ENCODE measurements at regions not wholly inside any gene's neighbourhood (a gene's known extent, or its start where the extent isn't known, plus 50 kb on each side); places are given as distances from the start of the nearest gene placed in this dataset.
"Not testable (repeated sequence)": the region's sequence is repeated elsewhere in the genome, so short reads cannot be mapped to it uniquely, and the experiment has no call there.

DNA sequence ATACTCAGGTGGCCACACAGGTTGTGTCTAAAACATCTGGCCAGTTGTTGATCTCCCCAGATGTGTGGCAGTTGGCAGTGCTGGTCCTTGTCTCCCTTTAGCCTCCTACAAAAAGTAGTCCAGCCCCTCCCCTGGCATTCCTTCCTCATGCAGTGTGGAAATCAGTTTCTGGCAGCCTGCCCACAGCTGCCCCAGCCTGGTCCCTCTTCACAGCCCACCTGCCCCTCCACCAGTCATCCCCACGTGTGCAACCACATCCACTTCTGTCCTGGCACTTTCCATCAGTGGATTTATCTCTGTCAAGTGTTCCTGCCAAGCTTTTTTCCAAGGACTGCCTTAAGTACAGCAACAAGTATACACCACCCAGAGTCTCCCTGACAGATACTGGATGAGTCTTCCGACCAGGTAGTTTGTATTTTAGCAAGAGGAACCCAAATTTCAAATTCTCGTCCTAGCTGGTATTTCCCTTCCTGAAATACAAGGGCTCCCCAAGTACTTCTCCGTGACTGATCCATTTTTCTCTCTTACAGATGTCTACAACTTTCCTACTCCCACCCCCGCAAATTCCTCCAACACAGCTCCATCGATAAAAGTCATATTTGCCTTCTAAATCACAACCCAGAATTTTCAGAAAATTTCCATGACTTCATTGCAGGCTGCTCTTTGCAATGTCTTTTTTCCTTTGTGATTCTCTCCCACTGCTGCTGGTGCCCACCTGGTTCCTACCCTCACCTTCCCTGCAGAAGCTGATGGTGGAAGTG, 313.5 kb downstream of the FOXO1 start:
- ChIA-PET CTCF (ENCODE audit: unreplicated experiment) (no interaction called here), POLR2A (interaction anchor here (0.9 kb wide), 1 partner anchor 59 kb away, joined by 3 read pairs; no protein-coding TSS in a partner anchor)
- Histone ChIP-seq H3K27ac (ENCODE audit: low read depth, low read length, poor library complexity, severe bottlenecking) (no peak overlapping the region), H3K9me2 (ENCODE audit: insufficient read depth, low read length) (no peaks in the 10 kb centered on the region), H2AFZ (ENCODE audit: low read length) (no peak overlapping the region), H4K20me1 (ENCODE audit: insufficient read depth, low read length) (no peaks in the 10 kb centered on the region), H3K9me3 (ENCODE audit: low read length) (no peaks in the 10 kb centered on the region), H3K4me3 (ENCODE audit: low read depth, low read length, poor library complexity, severe bottlenecking) (no peak overlapping the region), H3K4me1 (ENCODE audit: insufficient read depth, low read length, poor library complexity, severe bottlenecking) (no peaks in the 10 kb centered on the region), H3K4me2 (ENCODE audit: low read length) (no peak overlapping the region), H3K79me2 (ENCODE audit: insufficient read depth, low read depth, low read length) (no peaks in the 10 kb centered on the region), H3K36me3 (ENCODE audit: insufficient read depth, low read length) (no peaks in the 10 kb centered on the region)
- TF ChIP-seq, protein P1, sequence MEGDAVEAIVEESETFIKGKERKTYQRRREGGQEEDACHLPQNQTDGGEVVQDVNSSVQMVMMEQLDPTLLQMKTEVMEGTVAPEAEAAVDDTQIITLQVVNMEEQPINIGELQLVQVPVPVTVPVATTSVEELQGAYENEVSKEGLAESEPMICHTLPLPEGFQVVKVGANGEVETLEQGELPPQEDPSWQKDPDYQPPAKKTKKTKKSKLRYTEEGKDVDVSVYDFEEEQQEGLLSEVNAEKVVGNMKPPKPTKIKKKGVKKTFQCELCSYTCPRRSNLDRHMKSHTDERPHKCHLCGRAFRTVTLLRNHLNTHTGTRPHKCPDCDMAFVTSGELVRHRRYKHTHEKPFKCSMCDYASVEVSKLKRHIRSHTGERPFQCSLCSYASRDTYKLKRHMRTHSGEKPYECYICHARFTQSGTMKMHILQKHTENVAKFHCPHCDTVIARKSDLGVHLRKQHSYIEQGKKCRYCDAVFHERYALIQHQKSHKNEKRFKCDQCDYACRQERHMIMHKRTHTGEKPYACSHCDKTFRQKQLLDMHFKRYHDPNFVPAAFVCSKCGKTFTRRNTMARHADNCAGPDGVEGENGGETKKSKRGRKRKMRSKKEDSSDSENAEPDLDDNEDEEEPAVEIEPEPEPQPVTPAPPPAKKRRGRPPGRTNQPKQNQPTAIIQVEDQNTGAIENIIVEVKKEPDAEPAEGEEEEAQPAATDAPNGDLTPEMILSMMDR (conservative IDR thresholded peaks at IDR 0.05; ENCODE audit: low read length), result no peak
- no peak for TF ChIP-seq EZH2phosphoT487 (IDR thresholded peaks at IDR 0.05; ENCODE audit: borderline replicate concordance, low read depth, low read length)
- no TSS peak for BruUV-seq (replicated peaks)
- intact Hi-C loops (cut with micrococcal nuclease; ENCODE audit: unreplicated experiment), result no loop called here
- DNase-seq (ENCODE audit: low spot score), result no peak

DNA sequence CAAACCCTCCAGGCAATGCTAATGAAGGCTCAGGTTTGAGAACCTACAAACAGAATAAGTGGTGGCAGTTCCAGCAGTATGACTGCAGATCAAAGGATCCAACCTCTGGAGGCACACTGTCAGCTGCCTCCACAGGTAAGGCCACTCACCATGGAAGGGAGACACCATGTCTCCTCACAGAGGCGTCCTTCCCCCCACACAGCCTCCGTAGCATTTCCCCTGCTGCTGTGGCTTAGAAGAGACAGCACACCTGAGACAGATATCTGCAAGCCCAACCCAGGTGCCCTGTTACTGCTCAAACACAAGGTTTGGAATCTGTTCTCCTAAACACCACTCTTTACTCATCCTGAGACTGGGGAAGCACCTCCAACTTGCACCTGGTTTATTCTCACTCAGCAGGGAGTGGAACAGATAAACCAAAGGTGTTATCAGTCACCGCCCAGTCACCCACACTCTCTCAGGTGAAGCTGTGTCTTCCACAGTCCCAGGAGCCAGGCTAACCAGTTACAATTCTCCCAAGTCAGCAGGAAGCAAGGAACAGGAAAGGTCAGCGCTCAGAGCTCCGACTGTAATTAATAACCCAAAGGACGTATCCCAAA, 311.2 kb downstream of the FOXO1 start:
- Histone ChIP-seq H3K9me2 (ENCODE audit: insufficient read depth, low read length) (no peaks in the 10 kb centered on the region), H3K36me3 (ENCODE audit: insufficient read depth, low read length) (no peaks in the 10 kb centered on the region), H2AFZ (ENCODE audit: low read length) (no peak overlapping the region), H4K20me1 (ENCODE audit: insufficient read depth, low read length) (no peaks in the 10 kb centered on the region), H3K4me2 (ENCODE audit: low read length) (no peak overlapping the region), H3K27ac (ENCODE audit: low read depth, low read length, poor library complexity, severe bottlenecking) (no peak overlapping the region), H3K4me3 (ENCODE audit: low read depth, low read length, poor library complexity, severe bottlenecking) (no peak overlapping the region), H3K79me2 (ENCODE audit: insufficient read depth, low read depth, low read length) (no peaks in the 10 kb centered on the region), H3K9me3 (ENCODE audit: low read length) (no peaks in the 10 kb centered on the region), H3K4me1 (ENCODE audit: insufficient read depth, low read length, poor library complexity, severe bottlenecking) (no peaks in the 10 kb centered on the region)
- ChIA-PET CTCF (ENCODE audit: unreplicated experiment) (no interaction called here), POLR2A (no interaction called here)
- no TSS peak for BruUV-seq (replicated peaks)
- DNase-seq (ENCODE audit: low spot score), result no peak
- TF ChIP-seq EZH2phosphoT487 (IDR thresholded peaks at IDR 0.05; ENCODE audit: borderline replicate concordance, low read depth, low read length), result no peak
- TF ChIP-seq, protein P1 (conservative IDR thresholded peaks at IDR 0.05; ENCODE audit: low read length), result no peak
- intact Hi-C loops (cut with micrococcal nuclease; ENCODE audit: unreplicated experiment), result no loop called here

DNA sequence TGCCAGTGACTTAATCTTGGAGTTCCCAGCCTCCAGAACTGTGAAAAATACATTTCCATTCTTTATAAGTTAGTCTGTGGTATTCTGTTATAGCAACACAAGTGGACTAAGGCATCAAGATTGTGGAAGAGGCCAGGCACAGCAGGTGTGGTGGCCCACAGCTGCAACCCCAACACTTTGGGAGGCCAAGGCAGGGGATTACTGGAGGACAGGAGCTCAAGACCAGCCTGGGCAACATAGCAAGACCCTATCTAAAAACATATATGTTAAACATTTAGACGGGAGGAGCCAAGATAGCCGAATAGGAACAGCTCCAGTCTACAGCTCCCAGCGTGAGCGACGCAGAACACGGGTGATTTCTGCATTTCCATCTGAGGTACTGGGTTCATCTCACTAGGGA, 310.4 kb downstream of the FOXO1 start:
- Histone ChIP-seq H3K4me2 (ENCODE audit: low read length) (no peak overlapping the region), H4K20me1 (ENCODE audit: insufficient read depth, low read length) (no peaks in the 10 kb centered on the region), H2AFZ (ENCODE audit: low read length) (no peak overlapping the region), H3K4me3 (ENCODE audit: low read depth, low read length, poor library complexity, severe bottlenecking) (no peak overlapping the region), H3K27ac (ENCODE audit: low read depth, low read length, poor library complexity, severe bottlenecking) (no peak overlapping the region), H3K79me2 (ENCODE audit: insufficient read depth, low read depth, low read length) (no peaks in the 10 kb centered on the region), H3K4me1 (ENCODE audit: insufficient read depth, low read length, poor library complexity, severe bottlenecking) (no peaks in the 10 kb centered on the region), H3K9me2 (ENCODE audit: insufficient read depth, low read length) (no peaks in the 10 kb centered on the region), H3K36me3 (ENCODE audit: insufficient read depth, low read length) (no peaks in the 10 kb centered on the region), H3K9me3 (ENCODE audit: low read length) (no peaks in the 10 kb centered on the region)
- TF ChIP-seq, protein P1 (conservative IDR thresholded peaks at IDR 0.05; ENCODE audit: low read length), result no peak
- no TSS peak for BruUV-seq (replicated peaks)
- intact Hi-C loops (cut with micrococcal nuclease; ENCODE audit: unreplicated experiment), result no loop called here
- DNase-seq (ENCODE audit: low spot score), result no peak
- CTCF ChIA-PET (ENCODE audit: unreplicated experiment), result no interaction called here
- POLR2A ChIA-PET, result interaction anchor here (0.6 kb wide), 1 partner anchor 9 kb away, joined by 4 read pairs; no protein-coding TSS in a partner anchor

DNA sequence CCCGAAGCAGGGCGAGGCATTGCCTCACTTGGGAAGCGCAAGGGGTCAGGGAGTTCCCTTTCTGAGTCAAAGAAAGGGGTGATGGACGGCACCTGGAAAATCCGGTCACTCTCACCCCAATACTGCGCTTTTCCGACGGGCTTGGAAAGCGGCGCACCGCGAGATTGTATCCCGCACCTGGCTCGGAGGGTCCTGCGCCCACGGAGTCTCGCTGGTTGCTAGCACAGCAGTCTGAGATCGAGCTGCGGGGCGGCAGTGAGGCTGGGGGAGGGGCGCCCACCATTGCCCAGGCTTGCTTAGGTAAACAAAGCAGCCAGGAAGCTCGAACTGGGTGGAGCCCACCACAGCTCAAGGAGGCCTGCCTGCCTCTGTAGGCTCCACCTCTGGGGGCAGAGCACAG, 310.0 kb downstream of the FOXO1 start:
- H3K79me2 ChIP-seq (ENCODE audit: insufficient read depth, low read depth, low read length); CTCF ChIA-PET (ENCODE audit: unreplicated experiment); BruUV-seq (replicated peaks); DNase-seq (ENCODE audit: low spot score); H3K9me2 ChIP-seq (ENCODE audit: insufficient read depth, low read length); H3K4me2 ChIP-seq (ENCODE audit: low read length); H2AFZ ChIP-seq (ENCODE audit: low read length); intact Hi-C loops (cut with micrococcal nuclease; ENCODE audit: unreplicated experiment); H4K20me1 ChIP-seq (ENCODE audit: insufficient read depth, low read length); H3K4me1 ChIP-seq (ENCODE audit: insufficient read depth, low read length, poor library complexity, severe bottlenecking); H3K4me3 ChIP-seq (ENCODE audit: low read depth, low read length, poor library complexity, severe bottlenecking); H3K36me3 ChIP-seq (ENCODE audit: insufficient read depth, low read length); H3K27ac ChIP-seq (ENCODE audit: low read depth, low read length, poor library complexity, severe bottlenecking); H3K9me3 ChIP-seq (ENCODE audit: low read length): not testable (repeated sequence)
- POLR2A ChIA-PET, result interaction anchor here (0.6 kb wide), 1 partner anchor 9 kb away, joined by 4 read pairs; no protein-coding TSS in a partner anchor
